ENCODE measurements at regions not wholly inside any gene's neighbourhood (a gene's known extent, or its start where the extent isn't known, plus 50 kb on each side); places are given as distances from the start of the nearest gene placed in this dataset.

DNA sequence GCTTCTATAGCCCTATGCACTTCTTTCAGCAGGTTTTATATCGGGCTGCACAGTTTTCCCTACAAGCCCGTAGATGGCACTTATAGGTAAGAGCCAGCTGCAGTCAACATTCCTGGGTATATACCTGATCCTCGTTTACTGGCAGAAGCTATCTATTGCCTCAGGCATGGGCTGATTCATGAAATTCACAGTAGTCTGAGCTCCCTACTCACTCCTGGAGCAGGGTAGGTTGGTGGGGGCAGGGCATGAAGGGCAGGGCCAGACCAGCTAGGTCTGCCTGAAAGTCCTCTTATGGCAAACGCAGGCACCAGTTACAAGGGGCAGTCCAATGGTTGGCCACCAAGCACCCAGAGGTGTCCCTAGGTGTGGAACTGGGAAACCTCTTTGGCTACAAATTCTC is 345.8 kb downstream of the RPS29 start:
- Histone ChIP-seq H3K9me3 (ENCODE audit: low read depth, low read length, poor library complexity, severe bottlenecking) (peaks cover 8% of the 10 kb centered on the region), H3K27ac (ENCODE audit: low read depth, low read length, poor library complexity, severe bottlenecking) (no peak overlapping the region), H3K36me3 (ENCODE audit: insufficient read depth, low read length, poor library complexity, severe bottlenecking) (no peaks in the 10 kb centered on the region), H3K4me3 (ENCODE audit: low read depth, low read length, poor library complexity, severe bottlenecking) (no peak overlapping the region), H3K27me3 (replicated peaks; ENCODE audit: insufficient read depth, low read depth, low read length, poor library complexity) (no peaks in the 10 kb centered on the region), H3K4me1 (ENCODE audit: insufficient read depth, low read length, poor library complexity, severe bottlenecking) (no peaks in the 10 kb centered on the region)
- ChIA-PET CTCF (no interaction called here), POLR2A (ENCODE audit: low non-redundant PET) (no interaction called here)
- BruUV-seq (replicated peaks) = no TSS peak
- intact Hi-C loops (cut with micrococcal nuclease; ENCODE audit: unreplicated experiment) = no loop called here
- no peak for DNase-seq (ENCODE audit: low spot score)
- TF ChIP-seq, protein P1, sequence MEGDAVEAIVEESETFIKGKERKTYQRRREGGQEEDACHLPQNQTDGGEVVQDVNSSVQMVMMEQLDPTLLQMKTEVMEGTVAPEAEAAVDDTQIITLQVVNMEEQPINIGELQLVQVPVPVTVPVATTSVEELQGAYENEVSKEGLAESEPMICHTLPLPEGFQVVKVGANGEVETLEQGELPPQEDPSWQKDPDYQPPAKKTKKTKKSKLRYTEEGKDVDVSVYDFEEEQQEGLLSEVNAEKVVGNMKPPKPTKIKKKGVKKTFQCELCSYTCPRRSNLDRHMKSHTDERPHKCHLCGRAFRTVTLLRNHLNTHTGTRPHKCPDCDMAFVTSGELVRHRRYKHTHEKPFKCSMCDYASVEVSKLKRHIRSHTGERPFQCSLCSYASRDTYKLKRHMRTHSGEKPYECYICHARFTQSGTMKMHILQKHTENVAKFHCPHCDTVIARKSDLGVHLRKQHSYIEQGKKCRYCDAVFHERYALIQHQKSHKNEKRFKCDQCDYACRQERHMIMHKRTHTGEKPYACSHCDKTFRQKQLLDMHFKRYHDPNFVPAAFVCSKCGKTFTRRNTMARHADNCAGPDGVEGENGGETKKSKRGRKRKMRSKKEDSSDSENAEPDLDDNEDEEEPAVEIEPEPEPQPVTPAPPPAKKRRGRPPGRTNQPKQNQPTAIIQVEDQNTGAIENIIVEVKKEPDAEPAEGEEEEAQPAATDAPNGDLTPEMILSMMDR (conservative IDR thresholded peaks at IDR 0.05; ENCODE audit: low read depth, low read length) = no peak
- TF ChIP-seq EZH2 (IDR thresholded peaks at IDR 0.05; ENCODE audit: borderline replicate concordance, low read depth, low read length, poor library complexity, severe bottlenecking) = no peak

DNA sequence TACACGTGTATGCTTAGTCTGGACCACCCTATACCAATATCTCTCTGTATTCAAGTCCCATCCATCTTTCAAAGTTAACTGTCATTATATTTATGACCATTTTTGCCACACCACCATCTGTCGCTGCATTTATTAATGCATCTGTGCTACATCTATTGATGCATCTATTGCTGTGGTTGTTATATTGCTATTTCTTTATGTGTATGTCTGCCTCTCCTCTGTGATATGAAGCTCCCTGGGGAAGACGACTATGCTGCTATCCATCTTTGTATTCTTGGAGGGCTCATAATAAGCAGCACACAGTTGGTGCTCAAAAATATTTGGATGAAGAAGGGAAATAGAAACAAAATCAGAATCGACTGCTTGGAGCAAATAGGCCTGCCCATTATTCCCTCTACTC is 357.6 kb downstream of the RPS29 start:
- Histone ChIP-seq H3K9me3 (ENCODE audit: low read depth, low read length, poor library complexity, severe bottlenecking) (no peaks in the 10 kb centered on the region), H3K27ac (ENCODE audit: low read depth, low read length, poor library complexity, severe bottlenecking) (no peak overlapping the region), H3K4me1 (ENCODE audit: insufficient read depth, low read length, poor library complexity, severe bottlenecking) (no peaks in the 10 kb centered on the region), H3K27me3 (replicated peaks; ENCODE audit: insufficient read depth, low read depth, low read length, poor library complexity) (peaks cover 4% of the 10 kb centered on the region), H3K4me3 (ENCODE audit: low read depth, low read length, poor library complexity, severe bottlenecking) (no peak overlapping the region), H3K36me3 (ENCODE audit: insufficient read depth, low read length, poor library complexity, severe bottlenecking) (no peaks in the 10 kb centered on the region)
- POLR2A ChIA-PET (ENCODE audit: low non-redundant PET) = no interaction called here
- no peak for DNase-seq (ENCODE audit: low spot score)
- intact Hi-C loops (cut with micrococcal nuclease; ENCODE audit: unreplicated experiment) = no loop called here
- TF ChIP-seq, protein P1 (conservative IDR thresholded peaks at IDR 0.05; ENCODE audit: low read depth, low read length) = no peak
- TF ChIP-seq EZH2 (IDR thresholded peaks at IDR 0.05; ENCODE audit: borderline replicate concordance, low read depth, low read length, poor library complexity, severe bottlenecking) = no peak
- CTCF ChIA-PET = no interaction called here
- BruUV-seq (replicated peaks) = no TSS peak

DNA sequence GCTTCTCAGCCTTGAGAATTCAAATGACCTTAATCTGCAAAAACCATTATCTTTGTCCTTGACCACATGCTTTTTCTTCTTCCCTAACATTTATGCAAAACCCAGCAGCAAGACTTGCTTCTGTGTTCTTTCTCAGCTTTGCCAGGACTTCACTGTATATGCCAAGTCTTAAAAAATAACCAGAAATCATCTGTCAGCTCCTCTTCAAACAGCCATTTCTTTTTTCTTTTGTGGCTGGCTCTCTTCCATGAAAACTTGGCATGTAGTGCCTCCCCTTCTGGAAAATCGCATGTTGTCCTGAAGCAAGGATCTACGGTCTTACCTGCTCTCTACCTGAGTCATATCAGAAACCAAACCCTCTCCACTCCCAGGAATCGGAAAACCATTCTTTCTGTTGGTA is 364.9 kb downstream of the RPS29 start:
- Histone ChIP-seq H3K4me1 (ENCODE audit: insufficient read depth, low read length, poor library complexity, severe bottlenecking) (no peaks in the 10 kb centered on the region), H3K27ac (ENCODE audit: low read depth, low read length, poor library complexity, severe bottlenecking) (no peak overlapping the region), H3K27me3 (replicated peaks; ENCODE audit: insufficient read depth, low read depth, low read length, poor library complexity) (no peaks in the 10 kb centered on the region), H3K36me3 (ENCODE audit: insufficient read depth, low read length, poor library complexity, severe bottlenecking) (no peaks in the 10 kb centered on the region), H3K4me3 (ENCODE audit: low read depth, low read length, poor library complexity, severe bottlenecking) (no peak overlapping the region), H3K9me3 (ENCODE audit: low read depth, low read length, poor library complexity, severe bottlenecking) (no peaks in the 10 kb centered on the region)
- no peak for DNase-seq (ENCODE audit: low spot score)
- intact Hi-C loops (cut with micrococcal nuclease; ENCODE audit: unreplicated experiment) = no loop called here
- ChIA-PET CTCF (no interaction called here), POLR2A (ENCODE audit: low non-redundant PET) (no interaction called here)
- TF ChIP-seq EZH2 (IDR thresholded peaks at IDR 0.05; ENCODE audit: borderline replicate concordance, low read depth, low read length, poor library complexity, severe bottlenecking) = no peak
- TF ChIP-seq, protein P1 (conservative IDR thresholded peaks at IDR 0.05; ENCODE audit: low read depth, low read length) = no peak
- no TSS peak for BruUV-seq (replicated peaks)
